ENCODE measurements at regions not wholly inside any gene's neighbourhood (a gene's known extent, or its start where the extent isn't known, plus 50 kb on each side); places are given as distances from the start of the nearest gene placed in this dataset.

- WGBS, result 66% methylated on average over 14 of the region's 14 CpGs
- peak in 1 of 9 donors; percentile 12 for DNase-seq (ENCODE audit: low read depth in 6 of 9, low spot score in 9 of 9)
- H3K27me3 ChIP-seq (ENCODE audit: control insufficient read depth in 2 of 2, insufficient read depth in 1 of 2, low read length in 1 of 2), result peaks cover 0 to 26% of the 10 kb centered on the region in 2 donors
- H3K4me3 ChIP-seq (ENCODE audit: low read length in 2 of 2), result no peak overlapping the region
- H3K27ac ChIP-seq (ENCODE audit: low read depth in 1 of 2, low read length in 1 of 2), result no peak overlapping the region
- H3K4me1 ChIP-seq (ENCODE audit: control insufficient read depth in 2 of 2, insufficient read depth in 2 of 2, low read length in 2 of 2), result no peaks in the 10 kb centered on the region
- no peaks in the 10 kb centered on the region for H3K36me3 ChIP-seq (ENCODE audit: control insufficient read depth in 2 of 2, insufficient read depth in 2 of 2, low read length in 1 of 2)
- H3K9me3 ChIP-seq (ENCODE audit: control insufficient read depth in 2 of 2, insufficient read depth in 1 of 2, low read length in 1 of 2), result peaks cover 0 to 4% of the 10 kb centered on the region in 2 donors
Measured at GRCh38 chr4:3836756-3837601, 70.8 kb downstream of the ADRA2C start.

DNA sequence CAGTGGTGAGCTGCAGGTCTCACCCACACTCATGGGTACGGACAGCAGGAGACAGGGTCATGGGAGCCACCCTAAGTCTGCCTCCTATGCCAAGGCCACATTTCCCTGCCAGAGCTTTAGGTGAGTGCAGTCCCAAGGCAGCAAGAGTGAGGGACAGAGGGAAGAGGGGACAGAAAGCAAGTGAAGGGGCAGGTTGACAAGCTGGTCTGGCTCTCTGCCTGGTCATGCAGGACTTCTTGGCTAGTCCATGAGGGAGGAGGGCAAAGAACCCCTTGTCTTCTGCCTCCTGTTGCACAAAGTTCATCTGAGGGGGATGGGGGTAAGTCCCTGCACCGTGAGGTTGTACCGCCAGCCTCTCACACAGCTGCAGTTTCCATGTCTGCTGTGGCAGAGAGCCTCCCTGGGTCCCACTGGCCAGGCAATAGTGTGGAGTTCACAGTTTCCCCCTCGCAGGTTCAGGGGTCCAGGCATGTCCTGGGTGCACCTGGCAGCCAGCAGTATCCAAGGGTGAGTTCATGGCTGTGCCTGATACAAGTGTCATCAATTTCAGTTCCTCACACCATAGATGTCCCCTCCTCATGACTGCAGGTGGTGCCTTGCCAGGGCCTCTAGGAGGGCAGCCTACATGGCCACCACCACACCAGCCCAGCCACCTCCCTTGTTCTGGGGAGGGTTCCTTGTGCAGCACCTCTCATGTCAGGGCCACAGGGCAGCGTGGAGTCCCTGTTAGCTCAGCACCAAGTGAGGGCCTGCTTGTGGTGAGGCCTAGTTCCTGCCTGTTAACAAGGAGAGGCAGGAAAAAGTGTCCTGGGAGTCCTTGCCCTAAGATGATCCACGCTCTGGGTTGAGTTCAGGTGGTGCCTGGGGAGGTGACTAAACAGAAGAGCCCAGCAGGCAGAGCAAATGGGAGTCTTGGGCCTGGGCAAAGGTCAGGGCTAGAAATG is 72.5 kb downstream of the ADRA2C start:
- WGBS, result 89% methylated on average over 6 of the region's 6 CpGs
- DNase-seq (ENCODE audit: low read depth in 6 of 9, low spot score in 9 of 9), result no peak

GRCh38 chr4:3845094-3845743 is 79.0 kb downstream of the ADRA2C start:
- H3K27me3 ChIP-seq (ENCODE audit: control insufficient read depth in 2 of 2, insufficient read depth in 1 of 2, low read length in 1 of 2), result no peaks in the 10 kb centered on the region
- DNase-seq (ENCODE audit: low read depth in 6 of 9, low spot score in 9 of 9), result no peak
- H3K27ac ChIP-seq (ENCODE audit: low read depth in 1 of 2, low read length in 1 of 2), result no peak overlapping the region
- no peaks in the 10 kb centered on the region for H3K36me3 ChIP-seq (ENCODE audit: control insufficient read depth in 2 of 2, insufficient read depth in 2 of 2, low read length in 1 of 2)
- no peaks in the 10 kb centered on the region for H3K4me1 ChIP-seq (ENCODE audit: control insufficient read depth in 2 of 2, insufficient read depth in 2 of 2, low read length in 2 of 2)
- H3K4me3 ChIP-seq (ENCODE audit: low read length in 2 of 2), result no peak overlapping the region
- peaks cover 0 to 5% of the 10 kb centered on the region in 2 donors for H3K9me3 ChIP-seq (ENCODE audit: control insufficient read depth in 2 of 2, insufficient read depth in 1 of 2, low read length in 1 of 2)
- WGBS, result 55% methylated on average over 8 of the region's 8 CpGs

More for the DNA sequence above, 72.5 kb downstream of the ADRA2C start:
- Histone ChIP-seq H3K36me3 (ENCODE audit: control insufficient read depth in 2 of 2, insufficient read depth in 2 of 2, low read length in 1 of 2) (no peaks in the 10 kb centered on the region), H3K9me3 (ENCODE audit: control insufficient read depth in 2 of 2, insufficient read depth in 1 of 2, low read length in 1 of 2) (peaks cover 0 to 4% of the 10 kb centered on the region in 2 donors), H3K27ac (ENCODE audit: low read depth in 1 of 2, low read length in 1 of 2) (no peak overlapping the region), H3K27me3 (ENCODE audit: control insufficient read depth in 2 of 2, insufficient read depth in 1 of 2, low read length in 1 of 2) (peaks cover 0 to 26% of the 10 kb centered on the region in 2 donors), H3K4me3 (ENCODE audit: low read length in 2 of 2) (no peak overlapping the region), H3K4me1 (ENCODE audit: control insufficient read depth in 2 of 2, insufficient read depth in 2 of 2, low read length in 2 of 2) (no peaks in the 10 kb centered on the region)

GRCh38 chr4:3845744-3846429 is 79.7 kb downstream of the ADRA2C start:
- Histone ChIP-seq H3K27ac (ENCODE audit: low read depth in 1 of 2, low read length in 1 of 2) (no peak overlapping the region), H3K4me3 (ENCODE audit: low read length in 2 of 2) (no peak overlapping the region), H3K27me3 (ENCODE audit: control insufficient read depth in 2 of 2, insufficient read depth in 1 of 2, low read length in 1 of 2) (no peaks in the 10 kb centered on the region), H3K36me3 (ENCODE audit: control insufficient read depth in 2 of 2, insufficient read depth in 2 of 2, low read length in 1 of 2) (no peaks in the 10 kb centered on the region), H3K9me3 (ENCODE audit: control insufficient read depth in 2 of 2, insufficient read depth in 1 of 2, low read length in 1 of 2) (peaks cover 0 to 5% of the 10 kb centered on the region in 2 donors), H3K4me1 (ENCODE audit: control insufficient read depth in 2 of 2, insufficient read depth in 2 of 2, low read length in 2 of 2) (no peaks in the 10 kb centered on the region)
- no peak for DNase-seq (ENCODE audit: low read depth in 6 of 9, low spot score in 9 of 9)
- 93% methylated on average over 9 of the region's 9 CpGs for WGBS

DNA sequence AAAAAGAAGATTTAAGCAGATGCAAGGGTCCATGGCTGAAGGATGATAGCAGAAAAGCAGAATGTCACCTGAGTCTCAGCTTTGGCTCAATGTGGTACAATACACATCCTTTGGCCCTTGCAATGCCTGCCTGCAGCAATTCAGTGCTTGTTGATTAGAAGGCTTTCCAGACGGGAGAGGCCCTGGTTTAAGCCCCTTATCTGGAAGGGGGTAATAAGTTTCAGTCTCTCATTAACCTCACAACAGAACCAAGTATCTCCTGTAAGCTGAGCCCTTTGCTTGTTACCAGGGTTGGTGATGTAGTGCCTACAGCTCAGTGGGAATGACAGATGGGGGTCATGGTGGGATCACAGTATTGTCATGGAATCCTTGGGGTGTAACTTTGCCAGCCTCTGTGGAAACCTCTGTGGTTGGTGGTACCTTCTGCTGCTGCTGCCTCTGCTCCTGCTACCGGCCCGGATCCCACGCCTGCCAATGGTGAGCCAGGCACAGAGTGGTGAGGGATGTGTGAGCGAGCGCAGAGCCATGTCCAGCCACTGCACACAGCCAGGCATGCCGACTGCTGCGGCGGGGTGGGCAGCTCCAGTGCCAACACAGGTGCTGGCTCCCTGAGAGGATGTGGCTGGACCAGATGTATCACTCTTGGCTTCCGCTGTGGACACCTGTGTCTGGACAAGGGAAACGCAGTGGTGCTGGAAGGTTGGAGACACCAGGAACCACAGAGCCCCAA is 81.2 kb downstream of the ADRA2C start:
- no peak overlapping the region for H3K4me3 ChIP-seq (ENCODE audit: low read length in 2 of 2)
- H3K9me3 ChIP-seq (ENCODE audit: control insufficient read depth in 2 of 2, insufficient read depth in 1 of 2, low read length in 1 of 2), result peaks cover 0 to 5% of the 10 kb centered on the region in 2 donors
- no peaks in the 10 kb centered on the region for H3K27me3 ChIP-seq (ENCODE audit: control insufficient read depth in 2 of 2, insufficient read depth in 1 of 2, low read length in 1 of 2)
- no peaks in the 10 kb centered on the region for H3K36me3 ChIP-seq (ENCODE audit: control insufficient read depth in 2 of 2, insufficient read depth in 2 of 2, low read length in 1 of 2)
- DNase-seq (ENCODE audit: low read depth in 6 of 9, low spot score in 9 of 9), result no peak
- 86% methylated on average over 11 of the region's 11 CpGs for WGBS
- H3K27ac ChIP-seq (ENCODE audit: low read depth in 1 of 2, low read length in 1 of 2), result no peak overlapping the region
- no peaks in the 10 kb centered on the region for H3K4me1 ChIP-seq (ENCODE audit: control insufficient read depth in 2 of 2, insufficient read depth in 2 of 2, low read length in 2 of 2)

DNA sequence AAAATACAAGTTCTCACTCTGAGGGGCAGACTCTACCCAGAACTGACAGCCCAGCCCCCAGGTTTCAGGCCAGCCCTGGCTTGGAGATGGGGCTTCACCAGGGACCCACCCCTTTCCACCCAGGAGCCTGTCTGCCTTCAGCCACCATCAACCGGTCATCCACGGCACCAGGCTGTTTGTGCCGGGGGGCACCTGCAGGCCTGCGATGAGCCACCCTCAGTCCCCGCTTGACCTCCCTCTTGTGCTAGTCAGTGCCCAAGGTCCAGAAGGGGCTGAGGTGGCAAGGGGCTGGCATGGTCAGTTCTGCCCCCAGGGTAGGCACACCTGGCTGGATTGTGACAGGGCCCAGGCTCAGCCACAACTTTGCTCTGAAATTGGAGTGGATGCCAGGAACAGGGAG is 82.1 kb downstream of the ADRA2C start:
- Histone ChIP-seq H3K27me3 (ENCODE audit: control insufficient read depth in 2 of 2, insufficient read depth in 1 of 2, low read length in 1 of 2) (no peaks in the 10 kb centered on the region), H3K27ac (ENCODE audit: low read depth in 1 of 2, low read length in 1 of 2) (no peak overlapping the region), H3K4me3 (ENCODE audit: low read length in 2 of 2) (no peak overlapping the region), H3K36me3 (ENCODE audit: control insufficient read depth in 2 of 2, insufficient read depth in 2 of 2, low read length in 1 of 2) (no peaks in the 10 kb centered on the region), H3K9me3 (ENCODE audit: control insufficient read depth in 2 of 2, insufficient read depth in 1 of 2, low read length in 1 of 2) (peaks cover 0 to 5% of the 10 kb centered on the region in 2 donors), H3K4me1 (ENCODE audit: control insufficient read depth in 2 of 2, insufficient read depth in 2 of 2, low read length in 2 of 2) (no peaks in the 10 kb centered on the region)
- DNase-seq (ENCODE audit: low read depth in 6 of 9, low spot score in 9 of 9), result no peak
- WGBS, result 98% methylated on average over 5 of the region's 5 CpGs

GRCh38 chr4:3849140-3849539 is 83.0 kb downstream of the ADRA2C start:
- Histone ChIP-seq H3K4me1 (ENCODE audit: control insufficient read depth in 2 of 2, insufficient read depth in 2 of 2, low read length in 2 of 2) (no peaks in the 10 kb centered on the region), H3K27ac (ENCODE audit: low read depth in 1 of 2, low read length in 1 of 2) (no peak overlapping the region), H3K27me3 (ENCODE audit: control insufficient read depth in 2 of 2, insufficient read depth in 1 of 2, low read length in 1 of 2) (no peaks in the 10 kb centered on the region), H3K9me3 (ENCODE audit: control insufficient read depth in 2 of 2, insufficient read depth in 1 of 2, low read length in 1 of 2) (peaks cover 0 to 5% of the 10 kb centered on the region in 2 donors), H3K4me3 (ENCODE audit: low read length in 2 of 2) (no peak overlapping the region), H3K36me3 (ENCODE audit: control insufficient read depth in 2 of 2, insufficient read depth in 2 of 2, low read length in 1 of 2) (no peaks in the 10 kb centered on the region)
- no peak for DNase-seq (ENCODE audit: low read depth in 6 of 9, low spot score in 9 of 9)

GRCh38 chr4:3850128-3850527 is 83.9 kb downstream of the ADRA2C start:
- WGBS, result 97% methylated on average over 1 of the region's 1 CpG
- DNase-seq (ENCODE audit: low read depth in 6 of 9, low spot score in 9 of 9), result no peak
- H3K27me3 ChIP-seq (ENCODE audit: control insufficient read depth in 2 of 2, insufficient read depth in 1 of 2, low read length in 1 of 2), result no peaks in the 10 kb centered on the region
- no peaks in the 10 kb centered on the region for H3K36me3 ChIP-seq (ENCODE audit: control insufficient read depth in 2 of 2, insufficient read depth in 2 of 2, low read length in 1 of 2)
- H3K9me3 ChIP-seq (ENCODE audit: control insufficient read depth in 2 of 2, insufficient read depth in 1 of 2, low read length in 1 of 2), result peaks cover 0 to 5% of the 10 kb centered on the region in 2 donors
- no peak overlapping the region for H3K4me3 ChIP-seq (ENCODE audit: low read length in 2 of 2)
- H3K4me1 ChIP-seq (ENCODE audit: control insufficient read depth in 2 of 2, insufficient read depth in 2 of 2, low read length in 2 of 2), result no peaks in the 10 kb centered on the region
- H3K27ac ChIP-seq (ENCODE audit: low read depth in 1 of 2, low read length in 1 of 2), result no peak overlapping the region
